Loucy (cell line): ENCODE measurements at regions not wholly inside any gene's neighbourhood (a gene's known extent, or its start where the extent isn't known, plus 50 kb on each side); places are given as distances from the start of the nearest gene placed in this dataset.

Source experiments
- H2AFZ ChIP-seq: fragments of 200-600 bp; sonication (generic); 2 replicates; pipeline ENCODE4 v1.6.0; 2016; ENCODE audit warnings: antibody characterized with exemption, mild to moderate bottlenecking, low read length, moderate library complexity
- H3F3A ChIP-seq: fragments of 200-600 bp; 2 replicates; pipeline ENCODE4 v1.6.0; 2016; ENCODE audit warnings: antibody characterized with exemption, low read depth, mild to moderate bottlenecking
- H3K27me3 ChIP-seq: fragments of 200-600 bp; sonication (generic); 2 replicates; pipeline ENCODE4 v1.6.1; 2014; ENCODE audit warnings: low read length, mild to moderate bottlenecking; ENCODE audit not compliant: insufficient read depth, poor library complexity, severe bottlenecking
- H3K36me3 ChIP-seq: fragments of 200-600 bp; sonication (generic); 2 replicates; pipeline ENCODE4 v1.6.1; 2016; ENCODE audit warnings: low read length; ENCODE audit not compliant: insufficient read depth
- H3K4me1 ChIP-seq: fragments of 200-600 bp; sonication (generic); 2 replicates; pipeline ENCODE4 v1.5.1; 2014; ENCODE audit warnings: low read length, mild to moderate bottlenecking; ENCODE audit not compliant: insufficient read depth, poor library complexity, severe bottlenecking
- H3K4me2 ChIP-seq: fragments of 200-600 bp; sonication (generic); 2 replicates; pipeline ENCODE4 v1.6.0; 2014; ENCODE audit warnings: antibody characterized with exemption, low read length, low read depth, mild to moderate bottlenecking; ENCODE audit not compliant: poor library complexity, severe bottlenecking
- H3K4me3 ChIP-seq: fragments of 200-600 bp; sonication (generic); 2 replicates; pipeline ENCODE4 v1.5.1; 2014; ENCODE audit warnings: low read length, mild to moderate bottlenecking, mixed read lengths; ENCODE audit not compliant: poor library complexity, severe bottlenecking
- H3K79me2 ChIP-seq: fragments of 200-600 bp; sonication (generic); 2 replicates; pipeline ENCODE4 v1.6.1; 2014; ENCODE audit warnings: low read length; ENCODE audit not compliant: insufficient read depth
- H3K9ac ChIP-seq: fragments of 200-600 bp; sonication (generic); 2 replicates; pipeline ENCODE4 v1.6.0; 2014; ENCODE audit warnings: mild to moderate bottlenecking, low read depth, low read length, moderate library complexity; ENCODE audit not compliant: poor library complexity, severe bottlenecking
- H3K9me2 ChIP-seq: fragments of 200-600 bp; sonication (generic); replicated peaks from 2 replicates; pipeline ENCODE4 v1.6.1; 2016; ENCODE audit warnings: low read depth, low read length, mixed read lengths
- H3K9me3 ChIP-seq: fragments of 200-600 bp; sonication (generic); 2 replicates; pipeline ENCODE4 v1.6.1; 2014; ENCODE audit warnings: mild to moderate bottlenecking, antibody characterized with exemption, low read length, low read depth; ENCODE audit not compliant: insufficient read depth
- H4K20me1 ChIP-seq: fragments of 200-600 bp; sonication (generic); 2 replicates; pipeline ENCODE4 v1.6.0; 2014; ENCODE audit warnings: antibody characterized with exemption, low read length, mild to moderate bottlenecking; ENCODE audit not compliant: insufficient read depth, poor library complexity, severe bottlenecking
- EZH2phosphoT487 ChIP-seq: fragments of 200-600 bp; IDR thresholded peaks from 2 replicates; pipeline ENCODE4 v1.6.1; 2018; ENCODE audit warnings: antibody characterized with exemption, mild to moderate bottlenecking, moderate library complexity, borderline replicate concordance
- TF ChIP-seq, protein P1 (sequence below): fragments of 200-600 bp; sonication (generic); conservative IDR thresholded peaks from 2 replicates; pipeline ENCODE4 v1.5.1; 2014; ENCODE audit warnings: mild to moderate bottlenecking, antibody characterized with exemption, low read length

DNA sequence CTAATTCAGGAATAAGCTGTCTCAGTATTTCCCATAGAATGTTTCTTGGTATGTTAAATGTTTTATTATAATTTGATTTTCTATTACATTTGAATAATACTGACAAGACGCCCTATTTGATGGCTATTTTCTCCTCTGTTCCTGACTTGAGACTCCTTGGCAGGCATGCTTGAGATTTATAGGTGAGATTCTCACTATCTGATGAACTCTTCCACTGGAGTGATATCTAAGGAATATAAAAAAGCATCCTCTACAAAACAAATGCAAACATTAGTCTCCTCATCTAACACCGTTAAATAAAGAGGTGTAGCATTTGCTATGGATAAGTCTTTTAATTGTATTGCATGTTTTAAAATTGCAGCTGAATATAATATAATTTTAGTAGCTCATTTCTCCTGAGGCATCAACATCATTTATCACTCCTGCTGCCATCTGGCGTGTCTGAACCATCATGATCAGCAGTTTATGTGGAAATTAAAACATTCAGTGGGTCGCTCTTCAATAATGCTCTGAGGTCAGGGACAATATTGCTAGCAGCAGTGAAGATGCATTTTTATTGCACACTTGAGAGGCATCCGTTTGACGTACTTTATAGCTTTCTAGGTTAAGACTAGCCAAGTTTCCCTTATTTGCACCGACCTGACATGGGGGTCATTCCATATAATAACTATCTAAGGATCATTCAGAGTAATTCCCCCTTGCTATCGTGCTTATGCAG is 210.4 kb upstream of the GALNTL6 start:
- H3F3A ChIP-seq, result no peaks in the 10 kb centered on the region

GRCh38 chr4:171601091-171601490 is 212.1 kb upstream of the GALNTL6 start:
- H3K4me1 ChIP-seq, result no peaks in the 10 kb centered on the region
- TF ChIP-seq, protein P1, sequence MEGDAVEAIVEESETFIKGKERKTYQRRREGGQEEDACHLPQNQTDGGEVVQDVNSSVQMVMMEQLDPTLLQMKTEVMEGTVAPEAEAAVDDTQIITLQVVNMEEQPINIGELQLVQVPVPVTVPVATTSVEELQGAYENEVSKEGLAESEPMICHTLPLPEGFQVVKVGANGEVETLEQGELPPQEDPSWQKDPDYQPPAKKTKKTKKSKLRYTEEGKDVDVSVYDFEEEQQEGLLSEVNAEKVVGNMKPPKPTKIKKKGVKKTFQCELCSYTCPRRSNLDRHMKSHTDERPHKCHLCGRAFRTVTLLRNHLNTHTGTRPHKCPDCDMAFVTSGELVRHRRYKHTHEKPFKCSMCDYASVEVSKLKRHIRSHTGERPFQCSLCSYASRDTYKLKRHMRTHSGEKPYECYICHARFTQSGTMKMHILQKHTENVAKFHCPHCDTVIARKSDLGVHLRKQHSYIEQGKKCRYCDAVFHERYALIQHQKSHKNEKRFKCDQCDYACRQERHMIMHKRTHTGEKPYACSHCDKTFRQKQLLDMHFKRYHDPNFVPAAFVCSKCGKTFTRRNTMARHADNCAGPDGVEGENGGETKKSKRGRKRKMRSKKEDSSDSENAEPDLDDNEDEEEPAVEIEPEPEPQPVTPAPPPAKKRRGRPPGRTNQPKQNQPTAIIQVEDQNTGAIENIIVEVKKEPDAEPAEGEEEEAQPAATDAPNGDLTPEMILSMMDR, result no peak
- no peaks in the 10 kb centered on the region for H3F3A ChIP-seq

More for the DNA sequence above, 210.4 kb upstream of the GALNTL6 start:
- Histone ChIP-seq H3K9me3 (no peaks in the 10 kb centered on the region), H3K9me2 (no peaks in the 10 kb centered on the region), H3K4me3 (no peak overlapping the region), H3K4me1 (no peaks in the 10 kb centered on the region), H3K4me2 (no peak overlapping the region), H2AFZ (no peak overlapping the region), H3K79me2 (no peaks in the 10 kb centered on the region), H3K36me3 (no peaks in the 10 kb centered on the region), H3K27me3 (no peaks in the 10 kb centered on the region), H4K20me1 (no peaks in the 10 kb centered on the region), H3K9ac (no peak overlapping the region)
- TF ChIP-seq EZH2phosphoT487, result no peak
- TF ChIP-seq, protein P1, result no peak

DNA sequence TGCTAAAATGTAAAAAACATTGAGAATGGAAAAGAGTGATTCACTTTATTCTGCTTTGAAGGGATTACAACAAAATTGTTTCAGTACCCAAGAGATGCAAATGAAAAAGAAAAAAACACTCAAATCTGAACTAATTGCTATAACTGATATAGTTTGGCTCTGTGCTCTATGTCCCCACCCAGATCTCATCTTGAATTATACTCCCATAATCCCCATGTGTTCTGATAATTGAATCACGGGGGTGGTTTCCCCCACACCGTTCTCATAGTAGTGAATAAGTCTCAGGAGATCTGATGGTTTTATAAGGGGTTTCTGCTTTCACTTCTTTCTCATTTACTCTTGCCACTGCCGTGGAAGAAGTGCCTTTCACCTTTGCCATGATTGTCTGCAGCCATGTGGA is 213.6 kb upstream of the GALNTL6 start:
- H3K4me1 ChIP-seq, result no peaks in the 10 kb centered on the region

More at GRCh38 chr4:171601091-171601490, 212.1 kb upstream of the GALNTL6 start:
- Histone ChIP-seq H3K27me3 (no peaks in the 10 kb centered on the region), H4K20me1 (no peaks in the 10 kb centered on the region), H3K4me2 (no peak overlapping the region), H3K9me3 (no peaks in the 10 kb centered on the region), H3K4me3 (no peak overlapping the region), H3K9me2 (no peaks in the 10 kb centered on the region), H2AFZ (no peak overlapping the region), H3K79me2 (no peaks in the 10 kb centered on the region), H3K36me3 (no peaks in the 10 kb centered on the region), H3K9ac (no peak overlapping the region)

More for the DNA sequence above, 213.6 kb upstream of the GALNTL6 start:
- Histone ChIP-seq H3K9ac (no peak overlapping the region), H3K79me2 (no peaks in the 10 kb centered on the region), H2AFZ (no peak overlapping the region), H3K9me2 (no peaks in the 10 kb centered on the region), H3K4me2 (no peak overlapping the region), H3K4me3 (no peak overlapping the region), H4K20me1 (no peaks in the 10 kb centered on the region), H3K27me3 (no peaks in the 10 kb centered on the region), H3K36me3 (no peaks in the 10 kb centered on the region), H3K9me3 (no peaks in the 10 kb centered on the region), H3F3A (no peaks in the 10 kb centered on the region)
- no peak for TF ChIP-seq EZH2phosphoT487
- TF ChIP-seq, protein P1, result no peak
